HL-60 (cell line): ENCODE measurements at regions not wholly inside any gene's neighbourhood (a gene's known extent, or its start where the extent isn't known, plus 50 kb on each side); places are given as distances from the start of the nearest gene placed in this dataset.

Experiments used
- DNase-seq, 2 experiments: peaks; one replicate each; pipeline ENCODE4 v3.0.0-alpha.2; 2010 to 2020; ENCODE audit warnings: low read depth in 1 of 2, low spot score in 1 of 2
- H3K27ac ChIP-seq: fragments of 250-450 bp; sonication (Bioruptor Pico); replicated peaks from 2 replicates; pipeline ENCODE4 v1.5.1; 2020; ENCODE audit warnings: mild to moderate bottlenecking, moderate library complexity
- H3K27me3 ChIP-seq: fragments of 250-450 bp; sonication (Bioruptor Pico); 2 replicates; pipeline ENCODE4 v1.5.1; 2021; ENCODE audit warnings: mild to moderate bottlenecking, moderate library complexity; ENCODE audit not compliant: insufficient read depth, poor library complexity, severe bottlenecking
- H3K4me3 ChIP-seq: replicated peaks from 2 replicates; pipeline ENCODE4 v1.5.1; 2011; ENCODE audit warnings: mild to moderate bottlenecking, control low read depth, low read length; ENCODE audit not compliant: insufficient read depth
- CTCF ChIP-seq: IDR thresholded peaks from one replicate; pipeline ENCODE4 v1.5.1; 2011; ENCODE audit warnings: low read length, control low read depth, inconsistent platforms; ENCODE audit not compliant: insufficient read depth
- GABPA ChIP-seq: IDR thresholded peaks from 2 replicates; pipeline ENCODE4 v1.6.1; 2012; ENCODE audit warnings: low read depth
- POLR2AphosphoS5 ChIP-seq: IDR thresholded peaks from 2 replicates; pipeline ENCODE4 v1.6.1; 2012; ENCODE audit warnings: low read depth
- REST ChIP-seq: IDR thresholded peaks from 2 replicates; pipeline ENCODE4 v1.6.1; 2012; ENCODE audit warnings: low read depth; ENCODE audit not compliant: insufficient replicate concordance
- SPI1 ChIP-seq: IDR thresholded peaks from 2 replicates; pipeline ENCODE4 v1.6.1; 2012; ENCODE audit warnings: low read depth, mild to moderate bottlenecking, borderline replicate concordance

- H3K4me3 ChIP-seq, result no peak overlapping the region
- peaks cover 25% of the 10 kb centered on the region for H3K27me3 ChIP-seq
- DNase-seq, result no peak
- TF ChIP-seq REST, result no peak
- no peak overlapping the region for H3K27ac ChIP-seq
These were observed 92.5 kb downstream of the INHBB start for GRCh38 chr2:120438301-120439066.

- TF ChIP-seq CTCF, result no peak
- no peak for TF ChIP-seq GABPA
- TF ChIP-seq REST, result no peak
- TF ChIP-seq POLR2AphosphoS5, result no peak
- TF ChIP-seq SPI1, result no peak
- DNase-seq, result no peak
- Histone ChIP-seq H3K4me3 (no peak overlapping the region), H3K27ac (no peak overlapping the region), H3K27me3 (peaks cover 29% of the 10 kb centered on the region)
These were observed 93.1 kb downstream of the INHBB start for GRCh38 chr2:120439067-120439368.

- H3K4me3 ChIP-seq, result no peak overlapping the region
- no peak for DNase-seq
- peaks cover 29% of the 10 kb centered on the region for H3K27me3 ChIP-seq
- no peak for TF ChIP-seq GABPA
- TF ChIP-seq SPI1, result no peak
- TF ChIP-seq POLR2AphosphoS5, result no peak
- TF ChIP-seq CTCF, result no peak
- TF ChIP-seq REST, result no peak
- no peak overlapping the region for H3K27ac ChIP-seq
These were observed 93.9 kb downstream of the INHBB start for GRCh38 chr2:120439637-120440384.
